Hematopoietic multipotent progenitor cell treated with erythropoietin and hydrocortisone succinate and interleukin-3 and kit ligand, for 15 days (in vitro differentiated cells): ENCODE measurements at regions not wholly inside any gene's neighbourhood (a gene's known extent, or its start where the extent isn't known, plus 50 kb on each side); places are given as distances from the start of the nearest gene placed in this dataset.

Experiments used
- DNase-seq: peaks from one replicate; pipeline ENCODE4 v3.0.0-alpha.2; 2015; ENCODE audit warnings: low spot score

DNA sequence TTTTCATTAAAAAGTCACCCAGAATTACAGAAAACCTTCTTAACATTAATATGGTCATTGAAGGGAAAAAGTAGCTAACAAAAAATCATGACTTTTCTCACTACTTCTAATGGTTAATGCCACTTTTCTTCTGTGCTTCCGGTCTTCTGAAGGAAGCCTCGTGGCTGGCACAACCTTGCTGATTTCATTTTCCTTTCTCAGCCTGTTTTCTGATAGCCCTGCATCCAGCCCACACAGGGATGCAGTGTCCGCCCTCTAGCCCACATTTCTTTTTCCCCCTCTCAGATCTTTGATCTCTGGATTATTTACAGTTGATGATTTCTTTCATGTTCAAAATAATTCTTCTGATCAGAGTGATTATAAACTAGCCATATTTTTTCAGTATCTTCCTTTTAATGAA lies 655.4 kb upstream of the EPHA7 start:
- DNase-seq: no peak

DNA sequence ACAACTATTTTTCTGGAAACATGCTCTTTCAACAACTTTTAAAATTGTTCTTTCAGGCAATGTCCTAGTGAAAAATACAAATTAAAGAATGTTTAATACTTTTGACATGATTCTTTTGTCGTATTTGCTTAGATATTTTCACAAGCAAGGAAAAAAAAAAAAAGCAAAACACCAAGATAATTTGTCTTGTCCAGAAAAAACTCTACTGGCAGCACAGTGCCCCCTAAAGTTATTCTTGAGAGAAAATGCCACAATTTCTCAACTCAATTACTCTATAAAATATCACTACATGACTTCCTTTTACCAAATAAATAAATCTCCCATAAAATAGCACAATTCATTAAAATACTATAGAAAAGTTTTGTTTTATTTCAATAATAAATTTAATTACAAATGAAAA lies 652.5 kb upstream of the EPHA7 start:
- DNase-seq: no peak

DNA sequence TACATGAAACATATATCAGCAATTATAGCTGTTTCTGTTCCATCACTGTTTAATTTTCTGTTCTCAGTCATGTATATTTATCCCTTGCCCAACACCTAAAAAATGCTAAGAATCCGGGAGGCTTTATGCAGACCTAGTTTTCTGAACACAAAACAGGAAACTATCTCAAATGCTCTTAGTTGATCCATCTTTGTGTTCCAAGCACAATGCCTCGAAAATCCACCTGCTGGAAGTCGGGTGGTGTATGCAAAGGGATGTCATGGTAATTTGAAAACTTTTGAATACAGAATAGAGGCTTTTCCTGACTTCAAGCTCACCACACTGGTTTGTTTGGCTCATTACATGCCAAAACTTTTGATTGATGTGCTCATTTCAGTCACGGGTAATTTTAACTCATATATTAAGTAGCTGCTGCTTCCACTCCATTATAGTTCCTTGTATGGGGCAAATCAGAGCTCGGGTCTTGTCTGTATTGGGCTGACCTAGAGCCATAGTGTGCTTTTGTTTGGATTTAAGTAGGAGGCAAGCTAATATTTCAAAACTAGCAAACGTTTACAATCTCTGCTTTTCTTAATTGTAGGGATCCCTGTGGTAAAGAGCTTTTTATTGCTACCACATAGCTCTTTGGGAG lies 646.5 kb upstream of the EPHA7 start:
- DNase-seq: no peak

DNA sequence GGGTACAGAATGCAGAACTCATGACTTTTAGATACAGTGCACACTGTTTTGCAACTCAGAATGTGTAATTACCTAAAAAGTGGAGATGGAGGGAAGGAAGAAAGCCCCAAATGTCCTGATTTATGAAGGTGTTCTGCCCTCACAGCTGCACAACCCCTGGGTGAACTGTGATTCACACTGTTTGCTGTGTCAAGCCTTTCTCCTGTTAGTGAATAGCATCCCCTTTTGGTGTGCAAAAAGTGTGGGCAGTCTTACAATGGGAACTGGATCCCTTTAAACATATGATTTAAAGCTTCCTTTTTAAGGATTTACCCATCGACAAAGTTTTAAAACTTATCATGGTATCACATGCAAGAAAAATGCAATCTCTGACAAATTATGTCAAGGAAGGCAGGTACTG lies 633.4 kb upstream of the EPHA7 start:
- no peak for DNase-seq

DNA sequence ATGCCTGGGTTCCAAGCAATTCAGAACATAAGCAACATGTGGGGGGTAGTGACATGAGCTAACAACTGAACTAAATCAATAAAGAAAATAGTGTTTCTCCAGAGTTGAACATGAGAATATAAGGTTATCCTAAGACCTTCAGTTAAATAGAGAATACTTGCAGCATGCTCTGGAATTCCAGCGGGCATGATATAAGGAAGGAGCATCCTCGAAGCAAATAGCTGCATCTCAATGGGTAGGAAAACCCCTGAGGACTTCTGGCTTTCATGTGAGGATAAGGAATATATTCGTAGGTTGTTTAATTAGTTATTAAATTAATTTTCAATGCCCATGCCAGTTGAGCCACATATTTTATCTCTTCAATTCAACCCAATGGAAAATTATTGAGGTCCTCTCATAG lies 631.2 kb upstream of the EPHA7 start:
- DNase-seq: no peak

DNA sequence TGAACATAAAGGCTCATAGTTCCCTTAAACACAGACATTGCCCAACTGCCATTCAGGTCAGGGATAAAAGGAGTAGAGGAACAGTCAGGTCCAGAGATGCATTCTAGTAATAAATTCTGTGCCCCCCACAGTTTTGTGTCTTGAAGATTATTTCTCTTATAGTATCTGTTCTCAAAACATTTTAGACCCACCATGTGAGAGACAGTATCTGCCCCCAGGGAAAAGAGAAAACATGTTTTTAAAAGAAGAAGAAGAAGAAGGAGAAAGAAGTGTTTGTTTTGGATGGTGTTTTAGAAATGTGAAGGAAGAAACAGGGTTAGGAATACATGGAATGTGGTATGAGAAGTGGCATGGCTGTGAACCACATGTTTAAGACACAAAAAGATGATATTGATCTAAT lies 629.6 kb upstream of the EPHA7 start:
- no peak for DNase-seq

DNA sequence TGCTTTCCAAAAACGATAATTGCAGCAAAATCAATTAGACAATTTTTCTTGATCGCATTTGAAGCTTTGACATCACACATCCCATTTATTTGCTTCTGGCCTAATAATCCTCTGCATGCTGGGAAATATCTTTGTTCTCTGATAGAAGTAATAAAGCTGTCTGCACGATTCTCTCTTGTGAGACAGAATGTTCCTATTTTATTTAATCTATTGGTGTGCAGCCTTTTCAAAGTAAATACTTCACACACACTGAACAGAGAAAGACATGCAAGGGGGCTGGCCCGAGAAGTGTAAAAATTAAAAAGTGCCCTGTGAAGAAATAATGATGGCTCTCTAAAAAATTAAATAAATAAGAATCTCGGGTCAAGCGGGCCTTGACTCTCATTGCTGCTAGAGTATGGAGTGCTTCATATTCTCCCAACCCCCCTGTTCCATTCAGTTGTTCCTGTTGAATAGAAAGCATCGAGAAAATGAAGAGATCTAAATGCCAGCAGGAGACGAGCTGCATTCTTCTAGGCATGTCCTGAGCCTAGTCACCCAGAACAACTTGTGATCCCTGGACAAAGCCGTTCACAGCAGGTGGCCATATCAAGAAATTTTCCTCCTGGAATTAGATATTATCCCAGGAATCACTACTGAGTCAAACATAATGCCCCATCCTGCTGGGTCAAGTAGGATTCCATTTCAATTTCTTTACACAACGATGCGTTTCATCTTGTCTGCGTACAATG lies 625.9 kb upstream of the EPHA7 start:
- no peak for DNase-seq

DNA sequence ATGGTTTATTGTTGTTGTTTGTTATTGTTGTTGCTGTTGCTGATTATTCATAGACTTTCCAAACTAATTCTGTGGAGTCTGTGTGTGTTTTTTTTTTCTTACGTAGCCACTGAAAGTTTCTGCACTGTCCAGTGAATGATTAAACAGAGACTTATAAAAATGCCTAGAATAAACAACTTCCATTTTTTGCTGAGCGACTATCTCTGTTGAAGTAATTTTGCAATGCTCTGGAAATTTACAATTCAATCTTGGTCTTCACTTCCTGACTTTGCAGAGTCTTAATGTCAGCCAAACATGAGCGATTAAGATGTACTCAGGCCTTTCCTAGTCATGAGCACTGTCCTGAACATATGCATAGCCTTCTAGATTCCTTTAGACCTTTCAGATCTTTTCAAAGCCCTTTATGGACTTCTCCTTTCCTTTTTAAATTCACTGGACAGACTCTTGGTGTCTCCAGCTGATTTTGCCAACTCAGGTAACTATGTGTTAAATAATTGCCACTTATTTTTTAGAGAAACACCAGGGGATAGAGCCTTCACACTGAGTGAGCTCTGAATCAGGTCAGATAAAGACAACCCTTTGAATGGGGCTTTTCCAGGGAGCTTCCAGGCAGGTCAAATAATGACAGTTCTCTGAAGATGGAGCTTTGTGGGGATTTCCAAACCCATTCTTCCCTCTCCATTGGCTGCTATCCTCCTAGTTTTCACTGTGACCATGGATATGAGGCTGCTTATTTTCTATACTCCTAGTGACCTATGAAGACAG lies 622.8 kb upstream of the EPHA7 start:
- DNase-seq: no peak

DNA sequence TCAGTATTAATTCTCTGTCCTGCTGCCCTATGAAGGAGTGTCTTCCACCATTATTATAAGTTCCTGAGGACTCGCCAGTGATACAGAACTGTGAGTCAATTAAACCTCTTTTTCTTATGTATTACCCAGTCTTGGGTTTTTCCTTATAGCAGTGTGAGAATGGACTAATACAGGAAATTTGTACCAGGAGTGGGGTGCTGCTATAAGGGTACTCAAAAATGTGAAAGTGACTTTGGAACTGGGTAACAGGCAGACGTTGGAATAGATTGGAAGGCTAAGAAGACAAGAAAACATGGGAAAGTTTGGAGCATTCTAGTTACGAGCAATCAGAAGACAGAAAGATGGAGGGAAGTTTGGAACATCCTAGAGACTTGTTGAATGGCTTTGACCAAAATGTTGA lies 616.7 kb upstream of the EPHA7 start:
- DNase-seq: no peak

DNA sequence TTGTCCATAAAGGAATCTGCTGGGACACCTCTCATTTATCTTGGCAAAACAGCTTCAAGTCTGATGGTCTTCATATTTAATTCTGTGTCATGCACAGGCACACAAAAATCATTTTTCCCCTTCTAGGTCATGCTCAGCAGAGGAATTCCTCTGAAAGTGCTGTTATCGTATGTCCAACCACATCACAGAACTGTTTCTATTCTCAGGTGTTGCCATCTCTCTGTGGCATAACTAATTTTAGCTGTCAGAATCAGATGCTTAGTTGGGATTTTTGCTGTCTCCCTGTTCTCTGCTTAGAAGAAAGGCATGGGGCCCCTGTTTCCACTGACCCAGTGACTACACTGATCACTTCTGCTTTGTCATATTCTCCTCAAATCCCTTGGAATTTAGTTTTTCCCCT lies 608.0 kb upstream of the EPHA7 start:
- DNase-seq: no peak

DNA sequence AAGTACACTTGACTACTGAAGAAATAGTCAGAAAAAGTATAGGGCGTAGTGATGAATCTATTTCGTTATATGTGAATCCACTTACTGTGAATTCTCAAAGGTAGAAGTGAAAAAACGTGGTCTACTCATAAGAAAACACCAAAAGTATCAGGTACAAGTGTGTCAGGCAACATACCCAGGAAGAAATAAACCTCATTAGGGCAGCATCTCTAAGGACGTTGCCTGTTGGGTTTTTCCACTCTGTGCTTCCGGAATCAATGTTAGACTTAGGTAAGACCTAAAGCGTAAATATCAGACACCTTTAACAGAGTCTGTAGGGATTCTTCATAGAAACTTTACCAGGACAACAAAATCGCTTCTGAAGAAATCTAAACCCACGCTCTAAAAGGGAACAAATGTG lies 607.2 kb upstream of the EPHA7 start:
- DNase-seq: no peak

DNA sequence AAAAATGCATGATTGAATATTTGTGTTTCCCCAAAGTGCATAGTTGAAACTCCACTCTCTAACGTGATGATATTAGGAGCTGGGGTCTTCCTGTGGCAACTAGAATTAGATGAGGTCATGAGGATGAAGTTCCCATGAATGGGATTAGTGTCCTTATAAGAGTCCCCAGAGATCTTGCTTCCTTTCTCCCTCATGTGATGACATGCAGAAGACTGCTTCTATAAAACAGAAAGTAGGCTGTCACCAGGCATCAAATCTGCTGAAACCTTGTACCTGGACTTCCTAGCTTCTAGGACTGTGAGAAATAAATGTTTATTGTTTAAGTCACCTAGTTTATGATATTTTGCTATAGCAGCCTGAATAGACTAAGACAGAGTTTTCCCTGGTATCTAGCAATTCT lies 586.5 kb upstream of the EPHA7 start:
- no peak for DNase-seq

DNA sequence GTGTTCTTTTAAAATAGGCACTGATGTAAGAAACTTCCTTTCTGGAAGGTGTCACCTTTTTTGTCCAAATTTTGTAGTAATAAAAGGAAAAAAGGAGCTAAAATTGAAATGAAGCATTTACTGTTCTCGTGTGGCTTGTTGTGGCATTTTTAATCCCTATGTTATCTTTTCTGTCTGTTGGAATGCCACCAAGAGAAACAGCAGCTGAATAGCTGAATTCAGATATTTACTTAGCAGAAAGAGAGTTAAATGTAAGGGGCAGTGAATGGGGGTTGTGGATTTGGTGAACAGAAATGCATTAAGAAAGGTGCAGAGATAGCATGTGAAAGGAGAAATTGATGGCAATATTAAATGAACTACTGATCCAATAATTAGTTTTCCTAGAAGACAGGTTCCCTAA lies 573.6 kb upstream of the EPHA7 start:
- DNase-seq: no peak

DNA sequence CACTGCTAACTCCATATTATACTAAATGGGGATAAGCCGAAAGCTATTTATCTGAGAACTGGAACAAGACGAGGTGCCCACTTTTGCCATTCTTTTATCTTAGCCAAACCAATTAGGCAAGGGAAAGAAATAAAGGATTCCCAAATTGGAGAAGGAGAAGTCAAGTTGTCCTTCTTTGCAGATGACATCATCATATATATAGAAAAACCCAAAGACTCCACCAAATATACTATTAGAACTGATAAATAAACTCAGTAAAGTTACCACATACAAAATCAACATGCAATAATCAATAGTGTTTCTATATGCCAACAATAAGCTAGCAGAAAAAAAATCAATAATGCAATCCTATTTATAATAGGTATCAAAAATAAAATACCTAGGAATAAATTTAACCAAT lies 570.3 kb upstream of the EPHA7 start:
- no peak for DNase-seq

DNA sequence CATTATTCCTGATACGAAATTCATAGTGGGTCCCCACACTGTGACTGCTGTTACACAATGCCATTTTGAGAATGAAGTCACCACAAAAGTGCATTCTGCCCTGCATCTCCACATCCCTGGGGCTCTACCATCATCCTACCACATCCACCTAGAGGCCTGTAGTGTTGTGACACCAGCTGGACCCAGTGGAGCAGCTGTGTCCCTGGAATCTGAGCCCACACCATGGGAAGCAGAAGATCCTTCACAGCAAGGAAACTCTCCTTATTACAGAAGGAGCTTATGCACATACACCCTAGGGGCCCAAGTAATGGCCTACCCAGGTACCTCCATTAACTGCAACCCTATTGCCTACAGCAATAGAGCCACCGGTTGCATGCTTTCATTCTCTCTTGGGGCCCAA lies 566.6 kb upstream of the EPHA7 start:
- DNase-seq: no peak

DNA sequence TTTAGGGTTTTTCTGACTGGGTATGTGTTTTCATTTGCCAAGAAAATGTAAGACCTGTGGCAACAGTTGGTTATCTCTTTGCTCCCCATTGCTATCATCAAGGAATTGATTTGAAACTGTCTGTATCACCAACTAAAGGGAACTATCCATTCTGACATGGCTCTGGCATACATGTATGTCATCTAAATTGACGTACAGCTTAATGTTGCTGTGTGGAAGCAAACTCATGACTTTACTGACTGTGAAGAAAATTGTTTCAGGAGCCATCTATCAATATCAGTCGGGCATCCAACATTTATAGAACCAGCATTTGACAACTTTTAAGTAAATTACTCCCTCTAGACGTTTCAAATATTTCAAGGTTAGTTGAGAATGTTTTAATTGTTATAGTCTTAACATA lies 555.8 kb upstream of the EPHA7 start:
- DNase-seq: no peak

DNA sequence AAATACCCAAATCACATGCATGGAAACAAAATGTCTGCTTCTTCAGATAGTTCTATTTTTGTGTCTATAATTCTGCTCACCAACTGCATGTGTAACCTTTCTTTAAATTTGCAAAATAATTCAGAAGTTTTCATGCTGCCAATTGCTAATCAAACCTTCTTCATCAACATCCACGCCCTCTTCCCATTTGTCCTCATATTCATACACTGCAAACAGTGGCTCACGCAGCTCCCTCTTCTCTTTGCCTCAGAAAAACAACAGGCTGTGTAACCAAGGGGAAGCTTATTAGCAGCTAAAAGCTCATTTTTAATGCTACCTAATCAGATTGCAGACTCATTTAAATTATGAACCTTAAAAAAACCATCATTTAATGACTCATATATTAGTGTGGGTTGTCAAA lies 555.0 kb upstream of the EPHA7 start:
- no peak for DNase-seq

DNA sequence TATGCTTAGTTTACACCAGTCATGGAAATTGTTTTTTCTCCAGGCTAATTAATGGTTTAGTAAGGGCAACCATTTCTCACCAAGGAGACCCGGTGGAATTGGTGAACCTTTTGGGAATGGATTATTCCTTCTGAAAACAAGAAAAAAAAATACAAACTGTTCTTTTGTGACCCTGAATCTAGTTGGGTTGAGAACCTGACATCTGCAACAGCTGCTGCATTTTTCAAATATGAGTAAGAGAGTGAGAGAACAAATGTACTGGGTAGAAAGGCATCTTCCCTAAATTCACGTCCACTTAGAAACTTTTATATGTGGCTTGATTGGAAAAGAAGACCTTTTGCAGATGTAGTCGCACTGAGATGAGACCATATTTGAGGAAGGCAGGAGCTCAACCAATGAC lies 553.4 kb upstream of the EPHA7 start:
- no peak for DNase-seq

DNA sequence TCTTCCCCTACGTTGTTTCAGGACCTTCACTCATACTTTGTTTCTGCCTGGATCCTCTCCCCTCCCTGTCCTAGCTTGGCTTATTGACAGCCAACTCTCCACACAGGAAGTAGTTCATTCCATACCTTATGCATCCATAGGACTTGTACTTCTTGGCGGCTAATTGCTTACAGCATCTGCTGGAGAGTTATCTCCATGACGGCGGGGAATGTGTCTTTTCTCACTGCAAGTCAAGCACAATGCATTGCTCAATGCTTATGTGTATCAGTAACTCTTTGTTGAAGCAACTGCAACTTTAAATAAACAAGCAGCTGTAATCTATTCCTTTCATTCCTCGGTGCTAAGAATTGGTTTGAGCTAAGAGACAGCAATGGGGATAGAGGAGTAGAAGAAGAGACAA lies 551.3 kb upstream of the EPHA7 start:
- DNase-seq: no peak

DNA sequence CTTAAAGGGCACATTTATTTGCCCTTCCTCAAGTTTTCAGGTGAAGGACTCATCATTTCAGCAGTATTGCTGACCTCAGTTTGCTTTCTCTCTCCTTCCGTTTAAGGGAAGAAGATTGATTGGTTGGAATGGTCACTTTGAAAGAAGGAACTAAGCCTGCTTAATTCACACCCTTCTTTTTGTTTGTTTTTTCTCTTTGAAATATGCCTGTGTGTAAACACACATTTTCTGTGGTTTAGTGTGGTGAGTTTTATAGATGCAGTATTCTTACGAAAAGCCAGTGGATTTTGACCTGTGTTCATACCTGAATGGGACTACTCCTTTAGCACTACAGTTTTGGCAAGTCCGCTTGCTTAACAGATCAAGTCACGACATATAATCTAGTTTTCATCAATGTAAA lies 548.8 kb upstream of the EPHA7 start:
- no peak for DNase-seq

DNA sequence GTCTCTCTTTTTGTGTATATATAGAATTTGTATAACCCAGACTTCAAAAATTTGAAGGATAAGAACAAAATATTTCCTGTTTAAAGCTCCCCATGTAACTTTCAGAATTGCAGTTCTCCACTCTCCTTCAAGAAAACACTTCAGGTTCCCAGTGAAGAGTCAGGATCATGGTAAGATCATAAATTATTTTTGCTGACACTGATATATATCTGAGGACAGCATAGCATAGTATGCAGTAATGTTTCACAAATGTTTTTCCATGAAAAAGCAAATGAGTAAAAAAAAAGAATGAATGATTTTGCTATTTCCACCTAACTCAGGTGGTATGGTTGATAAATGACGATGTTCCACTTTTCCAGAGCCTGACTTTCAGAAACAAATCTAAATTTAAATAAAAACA lies 545.6 kb upstream of the EPHA7 start:
- DNase-seq: no peak

DNA sequence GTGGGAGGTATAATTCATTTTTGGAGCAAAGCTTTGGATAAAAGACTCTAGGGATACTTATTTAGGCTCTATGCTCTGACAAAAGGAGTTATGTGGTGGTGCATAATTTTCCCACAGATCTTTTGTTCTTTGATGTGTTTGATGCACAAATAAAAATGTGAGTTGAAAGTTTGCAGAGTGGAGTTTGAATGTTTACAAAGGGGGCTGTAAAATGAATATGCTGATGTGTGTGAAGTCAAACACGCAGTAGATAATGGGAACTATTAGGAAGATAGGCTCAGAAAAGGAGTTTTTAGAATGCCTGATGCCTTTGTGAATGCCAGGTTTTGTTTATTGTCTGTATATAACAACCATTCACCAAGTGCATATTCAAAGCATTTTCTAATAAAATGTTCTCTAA lies 545.0 kb upstream of the EPHA7 start:
- no peak for DNase-seq

DNA sequence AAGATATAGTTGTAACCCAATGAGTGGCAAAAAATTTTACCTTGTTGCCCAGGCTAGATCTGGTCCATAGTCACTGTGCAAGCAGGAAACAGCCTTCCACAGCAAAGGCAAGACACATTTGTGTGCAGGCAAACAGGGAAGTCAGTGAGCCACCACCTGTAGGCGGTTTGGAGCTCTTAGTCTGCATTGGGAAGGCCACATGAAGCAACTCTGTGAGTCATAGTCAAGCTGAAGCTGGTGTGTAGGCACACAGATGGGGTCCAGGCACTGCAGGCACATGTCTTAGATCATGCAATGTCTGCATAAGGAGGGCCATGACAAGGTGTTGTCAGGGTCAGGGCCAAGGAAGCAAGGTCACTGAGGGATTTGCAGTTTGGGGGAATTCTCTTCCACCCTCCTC lies 543.2 kb upstream of the EPHA7 start:
- DNase-seq: no peak

DNA sequence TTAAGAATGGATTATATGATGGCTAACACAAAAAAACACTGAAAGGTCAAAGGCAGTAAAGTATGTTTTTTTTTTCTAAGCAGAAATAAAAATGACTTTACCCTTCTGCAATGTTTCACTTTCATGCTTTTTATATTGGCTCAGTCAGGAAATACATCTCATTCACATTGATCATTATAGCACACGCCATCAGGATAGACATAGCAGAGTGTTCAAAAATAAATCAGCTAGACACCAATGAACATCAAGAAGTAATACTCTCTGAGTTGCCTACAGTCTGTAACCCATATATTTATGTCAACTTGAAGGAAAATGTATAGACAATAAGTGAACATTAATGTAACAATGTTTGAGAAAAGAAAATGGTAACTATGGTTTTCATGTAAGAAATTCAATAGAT lies 535.2 kb upstream of the EPHA7 start:
- DNase-seq: no peak
